HCT116 (cell line): ENCODE measurements at regions not wholly inside any gene's neighbourhood (a gene's known extent, or its start where the extent isn't known, plus 50 kb on each side); places are given as distances from the start of the nearest gene placed in this dataset.

ENCODE experiments used
- ATAC-seq: fragments of 200-7000 bp; cut with Tn5 transposase; 2 replicates; pipeline ENCODE4 v1.9.1; 2020; ENCODE audit warnings: mild to moderate bottlenecking, moderate library complexity
- BruUV-seq: library from RNA; stranded (reverse); fragments of 400-500 nt; replicated peaks from 2 replicates; lab custom pipeline; 2021; lab: Mats Ljungman, UMichigan
- CTCF ChIA-PET: fragments of 300-600 bp; sonication (Branson Sonifier 250); formaldehyde crosslinking; loops from one replicate; lab custom pipeline; 2021; ENCODE audit warnings: antibody characterized with exemption; lab: Charles Lee
- POLR2A ChIA-PET: fragments of 300-600, 350-600 bp; sonication (Branson Sonifier 250); formaldehyde crosslinking; loops from one replicate; lab custom pipeline; 2021; ENCODE audit warnings: antibody characterized with exemption; lab: Charles Lee
- RAD21 ChIA-PET, 2 experiments: fragments of 300-600 bp; sonication (Branson Sonifier 250); formaldehyde crosslinking; loops; one replicate each; lab custom pipeline; 2023; ENCODE audit warnings: low total read pairs in 2 of 2; ENCODE audit not compliant: uncharacterized antibody in 2 of 2, unreplicated experiment in 2 of 2, low non-redundant PET in 1 of 2; lab: Charles Lee
- DNase-seq: peaks from one replicate; pipeline ENCODE4 v3.0.0-alpha.2; 2010; ENCODE audit warnings: low read depth, low spot score
- H2AFZ ChIP-seq: fragments of 200-600 bp; shearing (Covaris generic), sonication (generic); 2 replicates; pipeline ENCODE4 v1.6.1; 2017; ENCODE audit warnings: low read depth, mixed run types, mixed read lengths, antibody characterized with exemption, low read length; ENCODE audit not compliant: poor library complexity, severe bottlenecking
- H3K27ac ChIP-seq: 2 replicates; pipeline ENCODE4 v1.5.1; 2012; ENCODE audit warnings: low read depth, low read length
- H3K27me3 ChIP-seq: fragments of 200-600 bp; sonication (generic); 2 replicates; pipeline ENCODE4 v1.6.1; 2016; ENCODE audit warnings: mixed run types, low read length, mixed read lengths; ENCODE audit not compliant: insufficient read depth
- H3K36me3 ChIP-seq, 2 experiments: fragments of 200-500 bp in 1 of 2; fragments of 200-600 bp in 1 of 2; sonication (Bioruptor generic) in 1 of 2; sonication (generic) in 1 of 2; 2 replicates each; pipeline versions ENCODE4 v1.5.1 to v1.6.1; 2014 to 2016; ENCODE audit warnings: low read length in 2 of 2, inconsistent platforms in 1 of 2, mixed read lengths in 1 of 2, mixed run types in 1 of 2; ENCODE audit not compliant: insufficient read depth in 2 of 2, control insufficient read depth in 1 of 2
- H3K4me1 ChIP-seq, 2 experiments: fragments of 200-600 bp in 1 of 2; sonication (generic) in 1 of 2; 2 replicates each; pipeline versions ENCODE4 v1.5.1 to v1.6.1; 2012 to 2017; ENCODE audit warnings: low read length in 2 of 2, inconsistent platforms in 1 of 2, mild to moderate bottlenecking in 1 of 2, mixed read lengths in 1 of 2, mixed run types in 1 of 2, moderate library complexity in 1 of 2; ENCODE audit not compliant: insufficient read depth in 2 of 2, control insufficient read depth in 1 of 2
- H3K4me2 ChIP-seq: fragments of 200-600 bp; sonication (generic); 2 replicates; pipeline ENCODE4 v1.6.1; 2017; ENCODE audit warnings: mixed run types, low read length, mixed read lengths
- H3K4me3 ChIP-seq, 2 experiments: fragments of 200-600 bp in 1 of 2; sonication (generic) in 1 of 2; replicated peaks in 1 of 2; 2 replicates each; pipeline ENCODE4 v1.5.1; 2011 to 2016; ENCODE audit warnings: low read length in 2 of 2, control low read depth in 1 of 2, low read depth in 1 of 2, mild to moderate bottlenecking in 1 of 2, mixed read lengths in 1 of 2, mixed run types in 1 of 2
- H3K79me2 ChIP-seq: fragments of 200-600 bp; sonication (generic); 2 replicates; pipeline ENCODE4 v1.6.1; 2017; ENCODE audit warnings: mild to moderate bottlenecking, mixed run types, low read length, moderate library complexity, mixed read lengths; ENCODE audit not compliant: insufficient read depth
- H3K9ac ChIP-seq: fragments of 200-600 bp; sonication (generic); 2 replicates; pipeline ENCODE4 v1.6.1; 2016; ENCODE audit warnings: low read length, mixed read lengths
- H3K9me2 ChIP-seq: fragments of 200-600 bp; sonication (generic), shearing (Covaris generic); 2 replicates; pipeline ENCODE4 v1.6.1; 2017; ENCODE audit warnings: mixed run types, mild to moderate bottlenecking, moderate library complexity; ENCODE audit not compliant: insufficient read depth
- H3K9me3 ChIP-seq, 2 experiments: fragments of 200-500 bp in 1 of 2; fragments of 200-600 bp in 1 of 2; sonication (Bioruptor generic) in 1 of 2; sonication (generic) in 1 of 2; 2 replicates each; pipeline ENCODE4 v1.6.1; 2014 to 2017; ENCODE audit warnings: low read length in 2 of 2, mixed read lengths in 2 of 2, inconsistent platforms in 1 of 2, low read depth in 1 of 2, mild to moderate bottlenecking in 1 of 2, mixed run types in 1 of 2, moderate library complexity in 1 of 2; ENCODE audit not compliant: control insufficient read depth in 1 of 2, insufficient read depth in 1 of 2
- H4K20me1 ChIP-seq: fragments of 200-600 bp; sonication (generic), shearing (Covaris generic); 2 replicates; pipeline ENCODE4 v1.6.1; 2017; ENCODE audit warnings: mixed run types, mild to moderate bottlenecking, moderate library complexity; ENCODE audit not compliant: insufficient read depth
- ATF3 ChIP-seq: IDR thresholded peaks from 2 replicates; pipeline ENCODE4 v1.6.1; 2012
- CBX3 ChIP-seq: IDR thresholded peaks from 2 replicates; pipeline ENCODE4 v1.6.1; 2012; ENCODE audit warnings: low read depth
- CTCF ChIP-seq, 3 experiments: fragments of 200-600 bp in 1 of 3; sonication (generic) in 1 of 3; IDR thresholded peaks in 2 of 3; conservative IDR thresholded peaks in 1 of 3; 2 replicates each; pipeline ENCODE4 v1.5.1; 2012 to 2017; ENCODE audit warnings: low read depth in 2 of 3, low read length in 2 of 3, antibody characterized with exemption in 1 of 3, borderline replicate concordance in 1 of 3, control low read depth in 1 of 3, mild to moderate bottlenecking in 1 of 3, mixed read lengths in 1 of 3, mixed run types in 1 of 3, moderate library complexity in 1 of 3; ENCODE audit not compliant: insufficient read depth in 1 of 3
- EGR1 ChIP-seq: IDR thresholded peaks from 2 replicates; pipeline ENCODE4 v1.6.1; 2012; ENCODE audit warnings: low read depth
- EZH2 ChIP-seq: fragments of 200-600 bp; sonication (generic); IDR thresholded peaks from 2 replicates; pipeline ENCODE4 v1.6.1; 2017; ENCODE audit warnings: antibody characterized with exemption, mixed run types
- FOSL1 ChIP-seq: IDR thresholded peaks from 2 replicates; pipeline ENCODE4 v1.6.1; 2012; ENCODE audit warnings: low read depth
- JUND ChIP-seq: IDR thresholded peaks from 2 replicates; pipeline ENCODE4 v1.6.1; 2012
- MAX ChIP-seq: IDR thresholded peaks from 2 replicates; pipeline ENCODE4 v1.6.1; 2012
- POLR2AphosphoS5 ChIP-seq: IDR thresholded peaks from 2 replicates; pipeline ENCODE4 v1.6.1; 2011; ENCODE audit warnings: mild to moderate bottlenecking, low read depth, low read length, moderate library complexity
- REST ChIP-seq: IDR thresholded peaks from 2 replicates; pipeline ENCODE4 v1.6.1; 2012; ENCODE audit warnings: low read depth
- SIN3A ChIP-seq: IDR thresholded peaks from 2 replicates; pipeline ENCODE4 v1.6.1; 2012; ENCODE audit warnings: low read depth
- SP1 ChIP-seq: IDR thresholded peaks from 2 replicates; pipeline ENCODE4 v1.6.1; 2012; ENCODE audit warnings: low read depth
- SRF ChIP-seq: IDR thresholded peaks from 2 replicates; pipeline ENCODE4 v1.6.1; 2012; ENCODE audit warnings: low read depth
- TCF7L2 ChIP-seq: IDR thresholded peaks from 2 replicates; pipeline ENCODE4 v1.7.0; 2011; ENCODE audit warnings: borderline replicate concordance, inconsistent platforms; ENCODE audit not compliant: insufficient read depth, insufficient read length; ENCODE audit errors: extremely low read depth
- YY1 ChIP-seq: IDR thresholded peaks from 2 replicates; pipeline ENCODE4 v1.6.1; 2011; ENCODE audit warnings: low read length, low read depth, moderate library complexity, mild to moderate bottlenecking; ENCODE audit not compliant: insufficient replicate concordance; ENCODE audit errors: extremely low read depth
- ZBTB33 ChIP-seq: IDR thresholded peaks from 2 replicates; pipeline ENCODE4 v1.6.1; 2011; ENCODE audit warnings: mild to moderate bottlenecking, low read length, moderate library complexity; ENCODE audit not compliant: insufficient replicate concordance; ENCODE audit errors: extremely low read depth
- ZFX ChIP-seq: fragments of 450-650 bp; IDR thresholded peaks from 2 replicates; pipeline ENCODE4 v1.6.1; 2017
- ZNF274 ChIP-seq: fragments of 200-500 bp; sonication (Bioruptor generic); IDR thresholded peaks from 2 replicates; pipeline ENCODE4 v1.6.1; 2014; ENCODE audit warnings: mild to moderate bottlenecking, low read depth, low read length, inconsistent platforms
- intact Hi-C: fragments of 100-400 bp; cut with micrococcal nuclease; formaldehyde crosslinking; loops from 2 replicates; pipeline ENCODE4 v1.10.0; 2022

GRCh38 chr3:13224967-13225366 is 151.7 kb upstream of the IQSEC1 start:
- H3K4me3 ChIP-seq, result no peak overlapping the region
- no peak overlapping the region for H3K9ac ChIP-seq
- H3K36me3 ChIP-seq, result no peaks in the 10 kb centered on the region
- no peaks in the 10 kb centered on the region for H3K27me3 ChIP-seq
- no peaks in the 10 kb centered on the region for H4K20me1 ChIP-seq
- TF ChIP-seq REST (no peak), JUND (no peak), CTCF (IDR thresholded peaks at IDR 0.05 in 2 of 3, conservative IDR thresholded peaks at IDR 0.05 in 1 of 3; ENCODE audit: borderline replicate concordance in 1 of 3, insufficient read depth in 1 of 3, low read depth in 2 of 3, low read length in 2 of 3) (no peak), POLR2AphosphoS5 (no peak), EZH2 (no peak), ZNF274 (no peak), YY1 (no peak), SRF (no peak), SP1 (no peak), FOSL1 (no peak), ZFX (no peak), MAX (no peak), EGR1 (no peak), ZBTB33 (no peak), CBX3 (no peak), TCF7L2 (no peak), ATF3 (no peak), SIN3A (no peak)
- H3K27ac ChIP-seq, result no peak overlapping the region
- peaks cover 0 to 19% of the 10 kb centered on the region in 2 experiments; a peak in 2 of 4 replicates for H3K4me1 ChIP-seq
- no peak overlapping the region for H2AFZ ChIP-seq
- ChIA-PET CTCF (no interaction called here), RAD21 (no interaction called here), POLR2A (no interaction called here)
- no peaks in the 10 kb centered on the region for H3K9me3 ChIP-seq
- H3K9me2 ChIP-seq, result no peaks in the 10 kb centered on the region
- intact Hi-C loops, result no loop called here
- BruUV-seq, result no TSS peak
- ATAC-seq (no peak), DNase-seq (no peak)
- H3K4me2 ChIP-seq, result no peak overlapping the region
- no peaks in the 10 kb centered on the region for H3K79me2 ChIP-seq
